ENCODE measurements at regions not wholly inside any gene's neighbourhood (a gene's known extent, or its start where the extent isn't known, plus 50 kb on each side); places are given as distances from the start of the nearest gene placed in this dataset.

GRCh38 chr6:105474234-105474633 is 71.4 kb upstream of the PREP start:
- Histone ChIP-seq H3K27ac (ENCODE audit: low read depth) (no peak overlapping the region), H3K9me2 (ENCODE audit: insufficient read depth) (no peaks in the 10 kb centered on the region; the same call in 1 of the 2 replicates), H3K79me2 (replicated peaks; ENCODE audit: insufficient read depth) (no peaks in the 10 kb centered on the region), H3K4me2 (no peak overlapping the region), H2AFZ (no peak overlapping the region), H3K36me3 (ENCODE audit: insufficient read depth) (no peaks in the 10 kb centered on the region), H3F3A (replicated peaks; ENCODE audit: low read depth) (no peaks in the 10 kb centered on the region), H3K27me3 (ENCODE audit: insufficient read depth) (no peaks in the 10 kb centered on the region), H3K4me3 (no peak overlapping the region), H3K4me1 (ENCODE audit: insufficient read depth) (no peaks in the 10 kb centered on the region; the same call in 1 of the 2 replicates), H4K20me1 (replicated peaks; ENCODE audit: insufficient read depth) (no peaks in the 10 kb centered on the region)
- Mint-ChIP-seq H3K4me1 (peaks cover 12% of the 10 kb centered on the region; the same call in 2 of the 3 replicates), H3K36me3 (ENCODE audit: low read depth) (peaks cover 5% of the 10 kb centered on the region; the same call in 2 of the 3 replicates), H3K9me3 (peaks cover 7% of the 10 kb centered on the region), H3K27ac (0 out of 2 replicates have a peak overlapping the region, but pooled peaks have one; percentile 27), H3K27me3 (ENCODE audit: insufficient read depth, low read depth, poor library complexity) (peaks cover 4% of the 10 kb centered on the region), H3K4me3 (no peak overlapping the region)
- peak; percentile 95 for ATAC-seq
- TF ChIP-seq ZNF331 (CRISPR knock-in tag; IDR thresholded peaks at IDR 0.05; ENCODE audit: low read depth) (no peak), ZNF462 (CRISPR knock-in tag; IDR thresholded peaks at IDR 0.05) (0 out of 2 replicates have a peak, but pooled peaks have one; percentile 10)
- peak; percentile 65 for DNase-seq (ENCODE audit: low spot score)

- H3F3A ChIP-seq (replicated peaks; ENCODE audit: low read depth), result no peaks in the 10 kb centered on the region
- H2AFZ ChIP-seq, result no peak overlapping the region
- H3K4me1 ChIP-seq (ENCODE audit: insufficient read depth), result no peaks in the 10 kb centered on the region; the same call in 1 of the 2 replicates
- H3K27ac ChIP-seq (ENCODE audit: low read depth), result no peak overlapping the region
- H3K9me2 ChIP-seq (ENCODE audit: insufficient read depth), result no peaks in the 10 kb centered on the region
- no peak overlapping the region for H3K27ac Mint-ChIP-seq
- H3K27me3 Mint-ChIP-seq (ENCODE audit: insufficient read depth, low read depth, poor library complexity), result no peaks in the 10 kb centered on the region
- H4K20me1 ChIP-seq (replicated peaks; ENCODE audit: insufficient read depth), result no peaks in the 10 kb centered on the region
- no peak overlapping the region for H3K4me3 ChIP-seq
- no peaks in the 10 kb centered on the region for H3K36me3 Mint-ChIP-seq (ENCODE audit: low read depth)
- DNase-seq (ENCODE audit: low spot score) (no peak), ATAC-seq (no peak)
- H3K4me1 Mint-ChIP-seq, result peaks cover 9% of the 10 kb centered on the region; the same call in 2 of the 3 replicates
- H3K79me2 ChIP-seq (replicated peaks; ENCODE audit: insufficient read depth), result no peaks in the 10 kb centered on the region
- peaks cover 6% of the 10 kb centered on the region for H3K9me3 Mint-ChIP-seq
- no peaks in the 10 kb centered on the region for H3K27me3 ChIP-seq (ENCODE audit: insufficient read depth)
- no peak overlapping the region for H3K4me3 Mint-ChIP-seq
- H3K36me3 ChIP-seq (ENCODE audit: insufficient read depth), result no peaks in the 10 kb centered on the region
- no peak overlapping the region for H3K4me2 ChIP-seq
- TF ChIP-seq JUNB (IDR thresholded peaks at IDR 0.05; ENCODE audit: unreplicated experiment) (no peak), ZNF114 (CRISPR knock-in tag; IDR thresholded peaks at IDR 0.05) (no peak), POLR2AphosphoS5 (IDR thresholded peaks at IDR 0.05; ENCODE audit: low read depth) (no peak), ZNF462 (CRISPR knock-in tag; IDR thresholded peaks at IDR 0.05) (no peak)
These were observed 67.1 kb upstream of the PREP start for GRCh38 chr6:105469946-105470345.
